ENCODE measurements at regions not wholly inside any gene's neighbourhood (a gene's known extent, or its start where the extent isn't known, plus 50 kb on each side); places are given as distances from the start of the nearest gene placed in this dataset.
"Not testable (repeated sequence)": the region's sequence is repeated elsewhere in the genome, so short reads cannot be mapped to it uniquely, and the experiment has no call there.

DNA sequence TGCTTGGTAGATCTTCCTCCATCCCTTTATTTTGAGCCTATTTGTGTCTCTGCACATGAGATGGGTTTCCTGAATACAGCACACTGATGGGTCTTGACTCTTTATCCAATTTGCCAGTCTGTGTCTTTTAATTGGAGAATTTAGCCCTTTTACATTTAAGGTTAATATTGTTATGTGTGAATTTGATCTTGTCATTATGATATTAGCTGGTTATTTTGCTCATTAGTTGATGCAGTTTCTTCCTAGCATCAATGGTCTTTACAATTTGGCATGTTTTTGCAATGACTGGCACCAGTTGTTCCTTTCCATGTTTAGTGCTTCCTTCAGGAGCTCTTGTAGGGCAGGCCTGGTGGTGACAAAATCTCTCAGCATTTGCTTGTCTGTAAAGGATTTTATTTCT, 72.4 kb downstream of the HNRNPD start:
- not testable (repeated sequence) for H3K36me3 ChIP-seq (ENCODE audit: control insufficient read depth, insufficient read depth, low read length); H3K27me3 ChIP-seq (ENCODE audit: control insufficient read depth, insufficient read depth, low read length); H3K27ac ChIP-seq (ENCODE audit: low read depth, low read length); DNase-seq (ENCODE audit: low read depth in 4 of 6, low spot score in 6 of 6); H3K4me3 ChIP-seq (ENCODE audit: low read depth, low read length); H3K9me3 ChIP-seq (ENCODE audit: control insufficient read depth, insufficient read depth, low read length); H3K4me1 ChIP-seq (ENCODE audit: control insufficient read depth, insufficient read depth, low read length)

- Histone ChIP-seq H3K27ac (ENCODE audit: low read depth, low read length) (no peak overlapping the region), H3K4me1 (ENCODE audit: control insufficient read depth, insufficient read depth, low read length) (no peaks in the 10 kb centered on the region), H3K27me3 (ENCODE audit: control insufficient read depth, insufficient read depth, low read length) (no peaks in the 10 kb centered on the region), H3K9me3 (ENCODE audit: control insufficient read depth, insufficient read depth, low read length) (no peaks in the 10 kb centered on the region), H3K4me3 (ENCODE audit: low read depth, low read length) (no peak overlapping the region), H3K36me3 (ENCODE audit: control insufficient read depth, insufficient read depth, low read length) (no peaks in the 10 kb centered on the region)
- no CpG with 5 or more reads among the region's 2 CpGs for WGBS (ENCODE audit: insufficient coverage)
- no peak for DNase-seq (ENCODE audit: low read depth in 4 of 6, low spot score in 6 of 6)
These were observed 80.5 kb downstream of the HNRNPD start for GRCh38 chr4:82293304-82293703.

DNA sequence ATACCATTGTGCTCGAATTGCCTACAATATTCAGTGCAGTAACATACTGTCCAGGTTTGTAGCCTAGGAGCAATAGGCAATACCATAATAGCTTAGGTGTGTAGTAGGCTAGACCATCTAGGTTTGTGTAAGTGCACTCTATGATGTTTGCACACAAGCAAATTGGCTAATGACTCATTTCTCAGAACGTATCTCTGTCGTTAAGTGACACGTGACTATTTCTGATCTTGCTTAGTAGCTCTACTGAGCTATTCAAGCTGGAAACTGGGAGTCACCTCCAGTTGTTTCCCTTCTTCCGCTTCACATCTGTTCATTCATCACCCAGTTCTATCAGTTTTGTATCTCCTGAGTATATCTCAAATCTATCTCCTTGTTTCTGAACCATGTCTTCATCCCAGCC, 86.1 kb downstream of the HNRNPD start:
- Histone ChIP-seq H3K27me3 (ENCODE audit: control insufficient read depth, insufficient read depth, low read length) (no peaks in the 10 kb centered on the region), H3K4me3 (ENCODE audit: low read depth, low read length) (no peak overlapping the region), H3K27ac (ENCODE audit: low read depth, low read length) (no peak overlapping the region), H3K9me3 (ENCODE audit: control insufficient read depth, insufficient read depth, low read length) (no peaks in the 10 kb centered on the region), H3K36me3 (ENCODE audit: control insufficient read depth, insufficient read depth, low read length) (no peaks in the 10 kb centered on the region), H3K4me1 (ENCODE audit: control insufficient read depth, insufficient read depth, low read length) (no peaks in the 10 kb centered on the region)
- DNase-seq (ENCODE audit: low read depth in 4 of 6, low spot score in 6 of 6): no peak
- WGBS (ENCODE audit: insufficient coverage): 87% methylated on average over 4 of the region's 5 CpGs

DNA sequence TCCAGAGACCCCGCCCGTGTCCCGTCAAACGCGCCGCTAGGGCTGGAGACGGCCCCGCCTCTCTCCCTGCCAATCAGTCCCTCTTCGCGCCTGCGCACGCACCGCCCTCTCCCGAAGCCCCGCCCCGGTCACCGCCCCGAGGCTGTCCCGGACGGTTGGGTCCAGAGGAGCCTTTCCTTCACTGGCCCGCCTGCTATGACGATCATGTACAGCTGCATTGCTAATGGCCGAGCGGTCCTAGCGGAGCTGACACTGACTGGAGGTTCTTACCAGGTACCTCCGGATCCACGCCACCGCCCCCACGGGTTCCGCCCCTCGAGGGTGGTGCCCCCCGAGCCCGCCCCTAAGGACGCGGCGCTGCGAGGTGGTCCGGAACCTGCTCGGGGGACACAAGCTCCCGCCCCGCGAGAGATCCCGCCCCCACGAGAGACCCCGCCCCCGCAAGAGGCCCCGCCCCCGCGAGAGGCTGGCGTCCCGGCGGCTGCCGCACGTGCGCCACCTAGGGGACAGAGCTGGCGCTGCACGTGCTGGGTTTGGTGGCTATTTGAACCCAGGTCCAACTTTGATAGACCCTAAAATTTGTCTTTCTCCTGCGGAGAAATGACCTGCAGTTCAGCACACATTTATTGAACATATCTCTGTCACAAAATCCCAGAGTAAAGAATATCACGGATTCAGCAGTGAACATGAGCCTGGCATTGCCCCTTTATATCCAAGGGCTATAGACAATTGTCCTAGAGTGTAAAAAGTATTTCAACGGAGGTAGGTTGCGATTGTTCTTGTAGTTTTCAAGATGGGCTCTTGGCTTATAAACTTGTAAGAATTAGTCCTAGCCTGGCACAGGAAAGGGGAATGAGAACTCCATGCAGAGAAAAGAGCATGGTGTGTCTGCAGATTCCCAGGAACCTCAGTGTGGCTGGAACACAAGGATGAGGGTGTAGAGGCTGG, 88.7 kb downstream of the HNRNPD start:
- Histone ChIP-seq H3K4me1 (ENCODE audit: control insufficient read depth, insufficient read depth, low read length) (no peaks in the 10 kb centered on the region), H3K27me3 (ENCODE audit: control insufficient read depth, insufficient read depth, low read length) (no peaks in the 10 kb centered on the region), H3K27ac (ENCODE audit: low read depth, low read length) (peak overlapping the region; percentile 70), H3K4me3 (ENCODE audit: low read depth, low read length) (peak overlapping the region; percentile 54), H3K36me3 (ENCODE audit: control insufficient read depth, insufficient read depth, low read length) (no peaks in the 10 kb centered on the region), H3K9me3 (ENCODE audit: control insufficient read depth, insufficient read depth, low read length) (no peaks in the 10 kb centered on the region)
- 2% methylated on average over 55 of the region's 61 CpGs for WGBS (ENCODE audit: insufficient coverage)
- peak; percentile 87 to 99 (median 94) for DNase-seq (ENCODE audit: low read depth in 4 of 6, low spot score in 6 of 6)

DNA sequence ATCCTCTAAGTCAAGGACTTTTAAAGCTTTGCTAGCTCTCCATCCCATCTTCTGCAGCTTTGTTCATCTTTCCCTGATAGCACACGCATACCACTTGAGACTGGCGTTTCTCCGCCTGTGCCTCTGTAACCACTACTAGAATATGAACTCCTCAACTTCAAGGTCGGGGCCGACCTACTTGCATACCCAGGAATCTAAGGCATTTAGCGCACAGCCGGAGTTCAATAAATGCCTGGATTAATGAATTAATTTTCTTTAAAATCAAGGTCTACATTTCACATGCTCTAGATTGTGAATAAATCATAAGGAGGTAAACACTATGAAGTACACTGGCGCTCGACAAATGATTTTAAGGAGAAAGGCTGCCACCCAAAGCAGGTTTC, 89.3 kb downstream of the HNRNPD start:
- Histone ChIP-seq H3K4me3 (ENCODE audit: low read depth, low read length) (peak overlapping the region; percentile 54), H3K27ac (ENCODE audit: low read depth, low read length) (peak overlapping the region; percentile 70), H3K27me3 (ENCODE audit: control insufficient read depth, insufficient read depth, low read length) (no peaks in the 10 kb centered on the region), H3K9me3 (ENCODE audit: control insufficient read depth, insufficient read depth, low read length) (no peaks in the 10 kb centered on the region), H3K36me3 (ENCODE audit: control insufficient read depth, insufficient read depth, low read length) (no peaks in the 10 kb centered on the region), H3K4me1 (ENCODE audit: control insufficient read depth, insufficient read depth, low read length) (no peaks in the 10 kb centered on the region)
- peak in 1 of 6 donors; percentile 21 for DNase-seq (ENCODE audit: low read depth in 4 of 6, low spot score in 6 of 6)
- 8% methylated on average over 5 of the region's 9 CpGs for WGBS (ENCODE audit: insufficient coverage)

GRCh38 chr4:82282875-82283274, 90.9 kb downstream of the HNRNPD start:
- Histone ChIP-seq H3K36me3 (ENCODE audit: control insufficient read depth, insufficient read depth, low read length) (no peaks in the 10 kb centered on the region), H3K27ac (ENCODE audit: low read depth, low read length) (no peak overlapping the region), H3K27me3 (ENCODE audit: control insufficient read depth, insufficient read depth, low read length) (no peaks in the 10 kb centered on the region), H3K9me3 (ENCODE audit: control insufficient read depth, insufficient read depth, low read length) (no peaks in the 10 kb centered on the region), H3K4me3 (ENCODE audit: low read depth, low read length) (no peak overlapping the region), H3K4me1 (ENCODE audit: control insufficient read depth, insufficient read depth, low read length) (no peaks in the 10 kb centered on the region)
- peak in 1 of 6 donors; percentile 5 for DNase-seq (ENCODE audit: low read depth in 4 of 6, low spot score in 6 of 6)
- WGBS (ENCODE audit: insufficient coverage): 100% methylated on average over 1 of the region's 2 CpGs

DNA sequence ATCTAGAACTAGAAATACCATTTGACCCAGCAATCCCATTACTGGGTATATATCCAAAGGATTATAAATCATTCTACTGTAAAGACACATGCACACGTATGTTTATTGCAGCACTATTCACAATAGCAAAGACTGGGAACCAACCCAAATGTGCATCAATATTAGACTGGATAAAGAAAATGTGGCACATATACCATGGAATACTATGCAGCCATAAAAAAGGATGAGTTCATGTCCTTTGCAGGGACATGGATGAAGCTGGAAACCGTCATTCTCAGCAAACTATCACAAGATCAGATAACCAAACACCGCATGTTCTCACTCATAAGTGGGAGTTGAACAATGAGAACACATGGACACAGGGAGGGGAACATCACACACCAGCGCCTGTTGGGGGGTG, 94.2 kb downstream of the HNRNPD start:
- not testable (repeated sequence) for H3K4me1 ChIP-seq (ENCODE audit: control insufficient read depth, insufficient read depth, low read length); H3K36me3 ChIP-seq (ENCODE audit: control insufficient read depth, insufficient read depth, low read length); H3K9me3 ChIP-seq (ENCODE audit: control insufficient read depth, insufficient read depth, low read length); H3K4me3 ChIP-seq (ENCODE audit: low read depth, low read length); H3K27me3 ChIP-seq (ENCODE audit: control insufficient read depth, insufficient read depth, low read length); DNase-seq (ENCODE audit: low read depth in 4 of 6, low spot score in 6 of 6); H3K27ac ChIP-seq (ENCODE audit: low read depth, low read length)
- no CpG with 5 or more reads among the region's 4 CpGs for WGBS (ENCODE audit: insufficient coverage)

DNA sequence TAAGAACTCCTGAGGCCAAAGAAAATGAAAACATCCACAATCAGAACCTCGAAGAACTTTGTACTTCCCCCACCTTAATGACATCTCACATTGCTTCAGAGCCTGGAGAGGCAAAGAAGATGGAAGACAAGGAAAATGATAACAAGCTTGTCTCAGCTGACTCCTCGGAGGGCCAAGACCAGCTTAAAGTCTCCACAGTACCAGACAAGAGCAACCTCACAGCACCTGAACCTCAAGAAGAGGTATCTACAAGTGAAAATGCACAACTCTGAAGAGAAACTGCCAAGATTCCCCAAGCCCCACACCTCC, 97.5 kb downstream of the HNRNPD start:
- Histone ChIP-seq H3K36me3 (ENCODE audit: control insufficient read depth, insufficient read depth, low read length) (no peaks in the 10 kb centered on the region), H3K27ac (ENCODE audit: low read depth, low read length) (no peak overlapping the region), H3K9me3 (ENCODE audit: control insufficient read depth, insufficient read depth, low read length) (no peaks in the 10 kb centered on the region), H3K4me3 (ENCODE audit: low read depth, low read length) (no peak overlapping the region), H3K4me1 (ENCODE audit: control insufficient read depth, insufficient read depth, low read length) (no peaks in the 10 kb centered on the region), H3K27me3 (ENCODE audit: control insufficient read depth, insufficient read depth, low read length) (no peaks in the 10 kb centered on the region)
- DNase-seq (ENCODE audit: low read depth in 4 of 6, low spot score in 6 of 6): no peak
- 100% methylated on average over 1 of the region's 2 CpGs for WGBS (ENCODE audit: insufficient coverage)

DNA sequence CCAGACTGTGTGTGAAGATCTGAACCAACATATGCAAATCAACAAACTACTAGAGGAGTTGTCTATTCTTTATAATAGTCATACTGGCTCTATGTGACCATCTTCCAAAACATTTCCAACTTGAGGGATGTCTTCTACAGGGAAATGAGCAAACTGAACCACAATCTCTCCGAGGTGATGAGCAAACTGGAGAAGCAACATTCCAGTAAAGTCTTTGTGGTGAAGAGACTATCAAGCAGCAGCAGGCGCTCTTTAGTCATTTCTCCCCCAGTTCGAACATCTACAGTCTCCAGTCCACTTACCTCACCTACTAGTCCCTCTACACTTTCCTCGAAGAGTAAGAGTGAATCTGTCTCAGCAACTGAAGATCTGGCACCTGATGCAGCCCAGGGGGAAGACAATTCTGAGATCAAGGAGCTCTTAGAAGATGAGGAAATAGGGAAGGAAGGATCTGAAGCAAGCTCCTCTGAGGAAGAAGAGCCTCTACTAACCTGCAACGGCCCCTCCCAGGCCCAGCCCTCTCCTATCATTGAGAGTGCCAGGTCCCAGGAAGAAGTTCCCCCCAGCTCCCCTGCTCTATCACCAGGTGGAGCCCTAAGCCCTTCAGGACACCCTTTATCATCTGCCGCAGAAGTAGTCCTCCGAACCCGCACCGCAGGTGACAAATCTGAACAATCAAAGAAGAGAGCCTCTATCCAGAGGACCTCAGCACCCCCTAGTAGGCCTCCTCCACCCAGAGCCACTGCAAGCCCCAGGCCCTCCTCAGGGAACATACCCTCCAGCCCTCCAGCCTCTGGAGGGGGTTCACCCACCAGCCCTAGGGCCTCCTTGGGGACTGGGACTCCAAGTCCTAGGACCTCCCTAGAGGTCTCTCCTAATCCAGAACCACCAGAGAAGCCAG, 98.1 kb downstream of the HNRNPD start:
- Histone ChIP-seq H3K36me3 (ENCODE audit: control insufficient read depth, insufficient read depth, low read length) (no peaks in the 10 kb centered on the region), H3K9me3 (ENCODE audit: control insufficient read depth, insufficient read depth, low read length) (no peaks in the 10 kb centered on the region), H3K4me3 (ENCODE audit: low read depth, low read length) (no peak overlapping the region), H3K4me1 (ENCODE audit: control insufficient read depth, insufficient read depth, low read length) (no peaks in the 10 kb centered on the region), H3K27ac (ENCODE audit: low read depth, low read length) (no peak overlapping the region), H3K27me3 (ENCODE audit: control insufficient read depth, insufficient read depth, low read length) (no peaks in the 10 kb centered on the region)
- WGBS (ENCODE audit: insufficient coverage): 89% methylated on average over 6 of the region's 9 CpGs
- DNase-seq (ENCODE audit: low read depth in 4 of 6, low spot score in 6 of 6): no peak

DNA sequence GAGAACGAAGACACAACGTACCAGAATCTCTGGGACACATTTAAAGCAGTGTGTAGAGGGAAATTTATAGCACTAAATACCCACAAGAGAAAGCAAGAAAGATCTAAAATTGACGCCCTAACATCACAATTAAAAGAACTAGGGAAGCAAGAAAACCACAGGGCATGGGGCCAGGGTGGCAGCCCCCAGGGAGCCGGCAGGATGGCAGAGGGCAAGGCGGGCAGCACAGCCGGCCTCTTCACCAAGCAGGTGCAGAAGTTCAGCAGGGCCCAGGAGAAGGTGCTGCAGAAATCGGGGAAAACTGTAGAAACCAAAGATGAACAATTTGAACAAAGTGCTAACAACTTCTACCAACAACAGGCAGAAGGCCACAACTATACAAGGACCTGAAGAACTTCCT, 99.1 kb downstream of the HNRNPD start:
- not testable (repeated sequence) for H3K4me1 ChIP-seq (ENCODE audit: control insufficient read depth, insufficient read depth, low read length); H3K27ac ChIP-seq (ENCODE audit: low read depth, low read length); DNase-seq (ENCODE audit: low read depth in 4 of 6, low spot score in 6 of 6); H3K27me3 ChIP-seq (ENCODE audit: control insufficient read depth, insufficient read depth, low read length); H3K9me3 ChIP-seq (ENCODE audit: control insufficient read depth, insufficient read depth, low read length); H3K4me3 ChIP-seq (ENCODE audit: low read depth, low read length); H3K36me3 ChIP-seq (ENCODE audit: control insufficient read depth, insufficient read depth, low read length)
- WGBS (ENCODE audit: insufficient coverage): 100% methylated on average over 2 of the region's 7 CpGs

All from spinal cord (tissue), 9 donors.